NB4 (cell line): ENCODE measurements at regions not wholly inside any gene's neighbourhood (a gene's known extent, or its start where the extent isn't known, plus 50 kb on each side); places are given as distances from the start of the nearest gene placed in this dataset.

ENCODE experiments used
- DNase-seq: peaks from one replicate; pipeline ENCODE4 v3.0.0; 2010; ENCODE audit warnings: low read depth
- H3K4me3 ChIP-seq: one replicate; pipeline ENCODE4 v1.5.1; 2011; ENCODE audit warnings: mild to moderate bottlenecking, low read depth, low read length, moderate library complexity
- CTCF ChIP-seq: IDR thresholded peaks from one replicate; pipeline ENCODE4 v1.5.1; 2012; ENCODE audit warnings: low read depth, low read length
- MAX ChIP-seq: IDR thresholded peaks from 2 replicates; pipeline ENCODE4 v1.6.1; 2011; ENCODE audit warnings: low read depth, low read length
- MYC ChIP-seq: IDR thresholded peaks from 2 replicates; pipeline ENCODE4 v1.6.1; 2011; ENCODE audit warnings: low read depth, low read length
- POLR2A ChIP-seq: IDR thresholded peaks from 2 replicates; pipeline ENCODE4 v1.6.1; 2011; ENCODE audit warnings: mild to moderate bottlenecking; ENCODE audit not compliant: insufficient read length; ENCODE audit errors: extremely low read depth

DNA sequence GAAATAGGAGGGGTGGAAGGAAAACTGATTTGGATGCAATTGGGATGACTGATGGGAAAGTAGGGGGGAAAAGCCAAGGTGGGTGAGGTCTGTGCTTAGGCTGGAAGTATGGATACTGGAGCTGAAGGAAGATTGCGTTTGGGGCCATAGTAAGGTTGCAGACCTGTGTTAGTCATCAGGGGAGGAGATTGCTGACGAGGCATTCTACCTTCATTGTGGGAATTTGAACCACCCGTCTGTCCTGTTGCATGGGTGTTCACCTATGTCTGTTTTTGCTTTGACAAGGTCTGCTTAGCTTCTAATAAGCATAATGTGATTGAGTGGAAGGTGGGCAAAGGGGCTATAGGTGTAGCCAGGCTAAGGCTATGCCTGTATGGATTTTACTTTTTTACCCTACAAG, 323.8 kb downstream of the BLID start:
- no peak for TF ChIP-seq POLR2A
- TF ChIP-seq MAX, result no peak
- no peak for TF ChIP-seq MYC
- TF ChIP-seq CTCF, result no peak
- no peak for DNase-seq
- H3K4me3 ChIP-seq, result no peak overlapping the region

DNA sequence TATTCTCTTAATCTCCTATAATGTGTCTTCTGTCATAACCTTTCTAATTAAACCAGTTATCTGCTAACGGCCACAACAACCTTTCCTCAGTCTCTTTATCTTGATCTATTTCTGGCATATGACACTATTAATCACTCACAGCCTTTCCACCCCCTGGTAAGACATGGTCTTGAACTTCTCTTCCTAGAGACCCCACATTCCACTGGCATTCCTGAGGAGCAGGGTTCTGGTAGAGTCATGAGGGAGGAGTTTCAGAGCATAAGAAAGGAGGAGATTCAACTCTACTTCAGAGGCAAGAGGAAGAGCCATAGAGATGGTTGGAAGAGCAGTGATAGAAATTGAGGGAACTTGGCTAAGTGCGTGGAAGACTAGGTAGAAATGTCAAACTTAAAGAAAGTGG, 325.6 kb downstream of the BLID start:
- no peak overlapping the region for H3K4me3 ChIP-seq
- no peak for TF ChIP-seq POLR2A
- no peak for TF ChIP-seq CTCF
- no peak for TF ChIP-seq MYC
- no peak for TF ChIP-seq MAX
- DNase-seq, result no peak

DNA sequence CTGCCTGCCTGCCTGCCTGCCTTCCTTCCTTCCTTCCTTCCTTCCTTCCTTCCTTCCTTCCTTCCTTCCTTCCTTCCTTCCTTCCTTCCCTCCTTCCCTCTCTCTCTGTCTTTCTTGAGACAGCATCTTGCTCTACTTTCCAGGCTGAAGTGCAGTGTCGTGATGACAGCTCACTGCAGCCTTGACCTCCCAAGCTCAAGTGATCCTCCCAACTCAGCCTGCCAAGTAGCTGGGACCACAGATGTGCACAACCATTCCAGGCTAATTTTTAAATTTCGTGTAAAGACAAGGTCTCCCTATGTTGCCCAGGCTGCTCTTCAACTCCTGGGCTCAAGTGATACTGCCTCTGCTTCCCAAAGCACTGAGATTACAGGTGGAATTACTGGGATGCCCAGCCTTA, 328.2 kb upstream of the SORL1-AS1 start:
- H3K4me3 ChIP-seq, result no peak overlapping the region
- no peak for DNase-seq
- TF ChIP-seq CTCF (no peak), POLR2A (no peak), MAX (no peak), MYC (no peak)

- H3K4me3 ChIP-seq, result no peak overlapping the region
- TF ChIP-seq MAX (no peak), POLR2A (no peak), CTCF (no peak), MYC (no peak)
- DNase-seq, result no peak
These were observed 324.3 kb upstream of the SORL1-AS1 start for GRCh38 chr11:121777056-121777455.

DNA sequence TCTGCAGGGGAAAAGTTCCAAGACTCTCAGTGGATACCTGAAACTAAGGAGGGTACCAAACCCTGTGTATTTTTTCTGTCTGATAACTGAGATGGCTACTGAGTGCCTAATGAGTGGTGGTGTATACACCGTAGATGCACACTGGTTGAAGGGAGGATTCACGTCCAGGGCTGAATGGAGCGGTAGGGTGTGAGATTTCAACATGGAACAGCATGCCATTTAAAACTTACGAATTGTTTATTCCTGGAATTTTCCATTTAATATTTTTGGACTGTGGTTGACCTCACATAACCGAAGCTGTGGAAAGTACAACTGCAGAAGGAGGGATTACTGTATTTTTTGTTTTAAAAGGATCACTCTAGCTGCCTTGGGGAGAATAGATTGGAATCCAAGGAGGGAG, 322.5 kb upstream of the SORL1-AS1 start:
- no peak for DNase-seq
- no peak overlapping the region for H3K4me3 ChIP-seq
- TF ChIP-seq CTCF (no peak), MYC (no peak), POLR2A (no peak), MAX (no peak)

- no peak overlapping the region for H3K4me3 ChIP-seq
- TF ChIP-seq CTCF, result no peak
- no peak for DNase-seq
These were observed 320.3 kb upstream of the SORL1-AS1 start for GRCh38 chr11:121773076-121773475.
